H1 (cell line): ENCODE measurements at regions not wholly inside any gene's neighbourhood (a gene's known extent, or its start where the extent isn't known, plus 50 kb on each side); places are given as distances from the start of the nearest gene placed in this dataset.

Source experiments
- CTCF ChIA-PET: fragments of 300-600 bp; sonication (Branson Sonifier 250); formaldehyde crosslinking; loops from one replicate; lab custom pipeline; 2021; ENCODE audit not compliant: partially characterized antibody; lab: Charles Lee
- POLR2A ChIA-PET: fragments of 300-600 bp; sonication (Branson Sonifier 250); formaldehyde crosslinking; loops from one replicate; lab custom pipeline; 2021; ENCODE audit warnings: inconsistent platforms; ENCODE audit not compliant: partially characterized antibody; lab: Charles Lee
- DNase-seq, 2 experiments: peaks; one replicate each; pipeline versions ENCODE4 v3.0.0 to v3.0.0-alpha.2; 2010 to 2022; ENCODE audit warnings: low spot score in 2 of 2, low read depth in 1 of 2, mixed read lengths in 1 of 2
- FAIRE-seq: peaks from 2 replicates; lab custom pipeline; 2011; peaks lifted over from hg19 to GRCh38; lab: Jason Lieb, UNC
- H2AFZ ChIP-seq: 2 replicates; pipeline ENCODE4 v1.8.1; 2012; ENCODE audit warnings: low read length, inconsistent platforms
- H2AK5ac ChIP-seq: 2 replicates; pipeline ENCODE4 v1.6.1; 2013; ENCODE audit warnings: low read depth, low read length
- H2BK120ac ChIP-seq: replicated peaks from 2 replicates; pipeline ENCODE3; 2013; ENCODE audit warnings: low read depth, low read length, inconsistent platforms
- H2BK12ac ChIP-seq: 2 replicates; pipeline ENCODE4 v1.6.1; 2013; ENCODE audit warnings: low read depth, low read length
- H2BK15ac ChIP-seq: 2 replicates; pipeline ENCODE4 v1.6.1; 2013; ENCODE audit warnings: low read length
- H2BK20ac ChIP-seq: 2 replicates; pipeline ENCODE4 v1.6.1; 2013; ENCODE audit warnings: low read length
- H2BK5ac ChIP-seq: 2 replicates; pipeline ENCODE4 v1.6.1; 2013; ENCODE audit warnings: low read depth, low read length
- H3K14ac ChIP-seq: 2 replicates; pipeline ENCODE4 v1.6.1; 2013; ENCODE audit warnings: inconsistent platforms; ENCODE audit not compliant: insufficient read length
- H3K18ac ChIP-seq: 2 replicates; pipeline ENCODE4 v1.6.1; 2013; ENCODE audit warnings: low read length; ENCODE audit errors: extremely low read depth
- H3K23ac ChIP-seq: 2 replicates; pipeline ENCODE4 v1.6.1; 2013; ENCODE audit warnings: inconsistent platforms; ENCODE audit not compliant: insufficient read length
- H3K23me2 ChIP-seq: 2 replicates; pipeline ENCODE4 v1.6.1; 2013; ENCODE audit warnings: low read depth, low read length
- H3K27ac ChIP-seq: 2 replicates; pipeline ENCODE4 v1.6.1; 2011; ENCODE audit warnings: low read depth, low read length, inconsistent platforms
- H3K27me3 ChIP-seq, 4 experiments: replicated peaks in 1 of 4; 1 replicate in 1 of 4; 2 replicates in 3 of 4; pipeline versions ENCODE4 v1.6.1 to v1.8.1; 2011 to 2013; ENCODE audit warnings: low read length in 3 of 4, mild to moderate bottlenecking in 3 of 4, inconsistent platforms in 2 of 4, mixed read lengths in 2 of 4, moderate library complexity in 1 of 4; ENCODE audit not compliant: control insufficient read depth in 3 of 4, insufficient read depth in 3 of 4; ENCODE audit errors: extremely low read depth in 1 of 4
- H3K36me3 ChIP-seq, 4 experiments: 2 replicates each; pipeline versions ENCODE4 v1.6.1 to v1.8.1; 2011 to 2013; ENCODE audit warnings: mild to moderate bottlenecking in 4 of 4, low read length in 3 of 4, moderate library complexity in 2 of 4, control low read depth in 1 of 4, inconsistent platforms in 1 of 4; ENCODE audit not compliant: insufficient read depth in 4 of 4, control insufficient read depth in 2 of 4
- H3K4ac ChIP-seq: replicated peaks from 2 replicates; pipeline ENCODE3; 2013; ENCODE audit warnings: low read length, low read depth, mixed read lengths, inconsistent platforms; ENCODE audit not compliant: insufficient read length
- H3K4me1 ChIP-seq, 4 experiments: replicated peaks in 1 of 4; 1 replicate in 1 of 4; 2 replicates in 3 of 4; pipeline versions ENCODE4 v1.6.1 to v1.8.1; 2011 to 2013; ENCODE audit warnings: low read length in 3 of 4, inconsistent platforms in 2 of 4, mixed read lengths in 1 of 4; ENCODE audit not compliant: insufficient read depth in 4 of 4, control insufficient read depth in 3 of 4
- H3K4me2 ChIP-seq, 2 experiments: 2 replicates each; pipeline versions ENCODE4 v1.6.1 to v1.8.1; 2011 to 2013; ENCODE audit warnings: low read depth in 2 of 2, low read length in 2 of 2, control low read depth in 1 of 2, inconsistent platforms in 1 of 2, mild to moderate bottlenecking in 1 of 2; ENCODE audit not compliant: insufficient read depth in 1 of 2
- H3K4me3 ChIP-seq, 4 experiments: fragments of 200-600, 300-600 bp in 1 of 4; sonication (generic), shearing (Covaris generic), sonication (Bioruptor Twin) in 1 of 4; 2 replicates each; pipeline versions ENCODE4 v1.5.1 to v1.8.1; 2011 to 2016; ENCODE audit warnings: low read length in 4 of 4, low read depth in 3 of 4, control low read depth in 2 of 4, inconsistent platforms in 2 of 4, mild to moderate bottlenecking in 2 of 4, mixed read lengths in 1 of 4, moderate library complexity in 1 of 4; ENCODE audit not compliant: insufficient read depth in 2 of 4; ENCODE audit errors: extremely low read depth in 1 of 4
- H3K56ac ChIP-seq: replicated peaks from 2 replicates; pipeline ENCODE3; 2013; ENCODE audit warnings: low read depth, mild to moderate bottlenecking, mixed read lengths, low read length, inconsistent platforms; ENCODE audit not compliant: insufficient read length
- H3K79me1 ChIP-seq: 2 replicates; pipeline ENCODE4 v1.6.1; 2013; ENCODE audit warnings: low read depth, low read length, control low read depth
- H3K79me2 ChIP-seq, 2 experiments: 2 replicates each; pipeline versions ENCODE4 v1.6.1 to v1.8.1; 2012 to 2013; ENCODE audit warnings: low read length in 2 of 2, mild to moderate bottlenecking in 2 of 2, inconsistent platforms in 1 of 2; ENCODE audit not compliant: insufficient read depth in 2 of 2, control insufficient read depth in 1 of 2
- H3K9ac ChIP-seq, 4 experiments: replicated peaks in 1 of 4; 1 replicate in 1 of 4; 2 replicates in 3 of 4; pipeline versions ENCODE4 v1.6.1 to v1.8.1; 2011 to 2013; ENCODE audit warnings: low read depth in 3 of 4, low read length in 3 of 4, control low read depth in 2 of 4, mild to moderate bottlenecking in 2 of 4, moderate library complexity in 2 of 4, inconsistent platforms in 1 of 4; ENCODE audit errors: extremely low read depth in 1 of 4
- H3K9me3 ChIP-seq, 2 experiments: 2 replicates each; pipeline versions ENCODE4 v1.6.1 to v1.8.1; 2012 to 2013; ENCODE audit warnings: mild to moderate bottlenecking in 2 of 2, moderate library complexity in 2 of 2, control low read depth in 1 of 2, inconsistent platforms in 1 of 2, low read depth in 1 of 2, low read length in 1 of 2, mixed read lengths in 1 of 2; ENCODE audit not compliant: insufficient read depth in 2 of 2
- H4K20me1 ChIP-seq, 2 experiments: replicated peaks in 1 of 2; 2 replicates each; pipeline versions ENCODE3 to v1.8.1; 2011 to 2013; ENCODE audit warnings: inconsistent platforms in 2 of 2, low read length in 2 of 2, mild to moderate bottlenecking in 1 of 2; ENCODE audit not compliant: insufficient read depth in 2 of 2, control insufficient read depth in 1 of 2
- H4K5ac ChIP-seq: 2 replicates; pipeline ENCODE4 v1.6.1; 2013; ENCODE audit warnings: low read length, low read depth, mixed read lengths, inconsistent platforms; ENCODE audit not compliant: insufficient read length
- H4K8ac ChIP-seq: 2 replicates; pipeline ENCODE4 v1.8.0; 2013; ENCODE audit warnings: mild to moderate bottlenecking, moderate library complexity, low read length, inconsistent platforms; ENCODE audit not compliant: insufficient read depth; ENCODE audit errors: extremely low read depth
- H4K91ac ChIP-seq: replicated peaks from 2 replicates; pipeline ENCODE3; 2013; ENCODE audit warnings: low read length, mixed read lengths, inconsistent platforms; ENCODE audit not compliant: insufficient read length
- ASH2L ChIP-seq: fragments of 200-600, 300-600 bp; sonication (generic); IDR thresholded peaks from one replicate; pipeline ENCODE4 v1.7.1; 2017; ENCODE audit warnings: low read length
- ATF3 ChIP-seq: IDR thresholded peaks from 2 replicates; pipeline ENCODE4 v1.6.1; 2011; ENCODE audit warnings: low read depth, mild to moderate bottlenecking, low read length; ENCODE audit not compliant: insufficient read depth
- EP300 ChIP-seq, 2 experiments: IDR thresholded peaks; 1 replicate in 1 of 2; 2 replicates in 1 of 2; pipeline ENCODE4 v1.6.1; 2011 to 2012; ENCODE audit warnings: low read depth in 2 of 2, low read length in 2 of 2, mild to moderate bottlenecking in 2 of 2, borderline replicate concordance in 1 of 2, inconsistent platforms in 1 of 2, moderate library complexity in 1 of 2
- JUN ChIP-seq: IDR thresholded peaks from 2 replicates; pipeline ENCODE4 v1.6.1; 2011; ENCODE audit warnings: low read depth, mild to moderate bottlenecking, improper control_type of control experiment, low read length
- MAFK ChIP-seq: IDR thresholded peaks from 2 replicates; pipeline ENCODE4 v1.6.1; 2012; ENCODE audit warnings: low read depth, mild to moderate bottlenecking, improper control_type of control experiment, low read length
- POU5F1 ChIP-seq: IDR thresholded peaks from 2 replicates; pipeline ENCODE4 v1.6.1; 2011; ENCODE audit warnings: low read depth, mild to moderate bottlenecking, low read length, moderate library complexity
- RBBP5 ChIP-seq: IDR thresholded peaks from 2 replicates; pipeline ENCODE4 v1.7.1; 2012; ENCODE audit warnings: low read depth, mild to moderate bottlenecking, inconsistent platforms, low read length, moderate library complexity, borderline replicate concordance
- SRF ChIP-seq: IDR thresholded peaks from 2 replicates; pipeline ENCODE4 v1.6.1; 2011; ENCODE audit warnings: mild to moderate bottlenecking, low read depth, low read length, moderate library complexity
- WGBS, 2 experiments: shearing (Covaris generic) in 1 of 2; methylation state at CpG; one replicate each; pipeline versions ENCODE4 v1.1.6 to v1.1.7; 2013 to 2015; ENCODE audit warnings: low lambda C conversion rate in 2 of 2, mixed read lengths in 2 of 2, inconsistent platforms in 1 of 2, low coverage in 1 of 2, missing lambda C conversion rate in 1 of 2; ENCODE audit not compliant: insufficient replicate concordance in 2 of 2, insufficient coverage in 1 of 2, insufficient read length in 1 of 2; ENCODE audit errors: extremely low coverage in 1 of 2, missing lambda C conversion rate in 1 of 2; 5-methylcytosine and 5-hydroxymethylcytosine counted together

DNA sequence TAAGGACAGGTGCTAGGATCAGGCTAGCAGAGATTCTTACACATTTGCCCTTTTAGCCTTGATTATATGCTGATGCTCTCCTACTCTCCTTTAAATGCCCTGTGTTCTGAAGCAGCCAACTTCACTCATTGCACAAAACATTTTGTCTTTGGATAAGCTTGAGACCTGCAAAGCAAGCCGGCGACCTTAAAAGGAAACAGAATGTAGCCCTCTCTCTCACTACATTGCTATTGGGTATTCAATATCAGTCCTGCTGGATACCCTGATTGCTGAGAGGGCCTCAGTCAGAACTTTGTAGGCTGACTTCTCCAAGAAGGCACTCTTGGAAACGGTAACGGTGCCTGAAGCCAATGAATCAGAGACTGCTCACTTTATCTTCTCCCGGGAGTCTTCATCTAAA is 528.9 kb downstream of the DTWD2 start:
- Histone ChIP-seq H3K23ac (no peak overlapping the region), H3K9ac (no peak overlapping the region), H4K20me1 (no peaks in the 10 kb centered on the region), H3K4ac (no peak overlapping the region), H3K14ac (no peak overlapping the region), H2BK20ac (no peak overlapping the region), H3K4me2 (no peak overlapping the region), H2AFZ (no peak overlapping the region), H3K18ac (no peak overlapping the region), H3K79me2 (no peaks in the 10 kb centered on the region), H3K27ac (no peak overlapping the region), H3K79me1 (no peaks in the 10 kb centered on the region), H2BK12ac (0 out of 2 replicates have a peak overlapping the region, but pooled peaks have one; percentile 5), H2BK15ac (no peak overlapping the region), H2AK5ac (no peak overlapping the region), H3K36me3 (no peaks in the 10 kb centered on the region), H3K56ac (no peak overlapping the region), H2BK120ac (no peak overlapping the region), H4K5ac (no peak overlapping the region), H3K4me3 (no peak overlapping the region), H4K91ac (no peak overlapping the region), H3K9me3 (no peaks in the 10 kb centered on the region), H3K4me1 (peaks cover 0 to 5% (median 0%) of the 10 kb centered on the region in 4 experiments; a peak in 1 of 7 replicates), H3K23me2 (no peaks in the 10 kb centered on the region), H3K27me3 (no peaks in the 10 kb centered on the region), H2BK5ac (no peak overlapping the region), H4K8ac (no peak overlapping the region)
- FAIRE-seq (no peak), DNase-seq (no peak)
- 96% methylated on average over 5 of the region's 5 CpGs; no CpG with 5 or more reads in 1 of the 2 experiments for WGBS, 2 experiments
- POLR2A ChIA-PET: no interaction called here
- TF ChIP-seq RBBP5: no peak
- 0 out of 2 replicates have a peak, but pooled peaks have one; percentile 15 for TF ChIP-seq SRF
- no peak for TF ChIP-seq ASH2L
- no peak for TF ChIP-seq EP300 (IDR thresholded peaks at IDR 0.05; ENCODE audit: borderline replicate concordance in 1 of 2, low read depth in 2 of 2, low read length in 2 of 2)
- no peak for TF ChIP-seq ATF3
- TF ChIP-seq MAFK: no peak
- no peak for TF ChIP-seq POU5F1
- no peak for TF ChIP-seq JUN
- CTCF ChIA-PET: no interaction called here
